Activated naive CD8-positive, alpha-beta T cell treated with anti-CD3 and anti-CD28 coated beads, Interleukin-2, amount 50 U/mL, for 24 hours (primary cell): ENCODE measurements at regions not wholly inside any gene's neighbourhood (a gene's known extent, or its start where the extent isn't known, plus 50 kb on each side); places are given as distances from the start of the nearest gene placed in this dataset.

Source experiments
- ATAC-seq: fragments of 150-1000 bp; cut with Tn5 transposase; one replicate; pipeline ENCODE4 v1.10.0; 2021
- DNase-seq: peaks from one replicate; pipeline ENCODE4 v3.0.0; 2021
- H3K27ac Mint-ChIP-seq: one replicate; pipeline ENCODE4 v1.8.0; 2021; ENCODE audit warnings: mild to moderate bottlenecking, mixed read lengths
- H3K27me3 Mint-ChIP-seq: one replicate; pipeline ENCODE4 v1.8.0; 2021; ENCODE audit warnings: mixed read lengths
- H3K36me3 Mint-ChIP-seq: one replicate; pipeline ENCODE4 v1.8.0; 2021; ENCODE audit warnings: low read depth, mixed read lengths
- H3K4me1 Mint-ChIP-seq: one replicate; pipeline ENCODE4 v1.8.0; 2021; ENCODE audit warnings: mixed read lengths
- H3K4me3 Mint-ChIP-seq: one replicate; pipeline ENCODE4 v1.8.0; 2021; ENCODE audit warnings: mild to moderate bottlenecking, moderate library complexity, mixed read lengths
- H3K9me3 Mint-ChIP-seq: one replicate; pipeline ENCODE4 v1.8.0; 2021; ENCODE audit warnings: mixed read lengths

- DNase-seq = no peak
- H3K36me3 Mint-ChIP-seq = no peaks in the 10 kb centered on the region
- H3K4me1 Mint-ChIP-seq = no peaks in the 10 kb centered on the region
- ATAC-seq = no peak
- no peaks in the 10 kb centered on the region for H3K27me3 Mint-ChIP-seq
- no peak overlapping the region for H3K27ac Mint-ChIP-seq
- H3K9me3 Mint-ChIP-seq = peaks cover 9% of the 10 kb centered on the region
- H3K4me3 Mint-ChIP-seq = no peak overlapping the region
Observed at GRCh38 chr6:103895136-103895535, 964.6 kb downstream of the HACE1 start.

DNA sequence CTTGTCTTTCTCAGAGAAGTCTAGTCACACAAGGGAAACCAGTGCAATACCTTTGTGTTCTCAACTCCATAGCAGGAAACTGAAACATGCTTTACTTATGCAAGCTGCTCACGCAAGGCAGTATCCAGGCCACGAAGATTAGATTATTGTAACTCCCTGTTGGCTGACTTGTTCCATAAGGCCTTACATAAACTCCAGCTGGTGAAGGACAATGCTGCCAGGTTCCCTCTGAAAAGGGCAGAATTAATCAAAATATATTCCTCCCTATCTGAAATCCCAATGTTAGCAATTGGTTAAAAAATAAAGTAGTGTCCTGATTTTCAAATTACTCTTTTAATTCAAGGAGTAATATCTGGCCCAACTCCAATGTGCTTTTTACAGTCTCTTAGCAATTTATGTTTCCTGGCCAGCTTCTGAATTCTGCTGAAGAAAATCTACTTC, 966.6 kb downstream of the HACE1 start:
- ATAC-seq (no peak), DNase-seq (no peak)
- Mint-ChIP-seq H3K27me3 (no peaks in the 10 kb centered on the region), H3K27ac (no peak overlapping the region), H3K4me3 (no peak overlapping the region), H3K9me3 (peaks cover 12% of the 10 kb centered on the region), H3K4me1 (no peaks in the 10 kb centered on the region), H3K36me3 (no peaks in the 10 kb centered on the region)

DNA sequence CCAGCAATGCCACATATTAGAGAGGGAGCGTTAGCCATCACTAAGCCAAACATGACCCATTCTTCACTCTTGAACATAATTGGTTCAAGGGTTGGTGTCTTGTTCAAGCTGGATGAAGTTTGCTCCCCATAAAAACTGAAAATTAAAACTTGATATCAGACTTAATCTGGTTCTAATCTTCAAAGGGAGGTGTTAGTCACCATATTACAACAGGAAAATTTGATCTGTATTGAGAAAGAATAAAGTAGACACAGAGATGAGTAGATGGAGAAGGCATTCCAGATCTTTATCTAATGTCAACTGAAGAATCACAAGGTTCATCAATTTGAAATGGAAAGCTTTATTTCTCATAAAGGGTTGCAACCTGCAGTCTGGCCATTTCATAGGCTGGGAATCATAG, 972.8 kb downstream of the HACE1 start:
- ATAC-seq (no peak), DNase-seq (no peak)
- no peaks in the 10 kb centered on the region for H3K36me3 Mint-ChIP-seq
- peaks cover 3% of the 10 kb centered on the region for H3K9me3 Mint-ChIP-seq
- H3K27me3 Mint-ChIP-seq = no peaks in the 10 kb centered on the region
- no peak overlapping the region for H3K27ac Mint-ChIP-seq
- H3K4me3 Mint-ChIP-seq = no peak overlapping the region
- H3K4me1 Mint-ChIP-seq = no peaks in the 10 kb centered on the region

DNA sequence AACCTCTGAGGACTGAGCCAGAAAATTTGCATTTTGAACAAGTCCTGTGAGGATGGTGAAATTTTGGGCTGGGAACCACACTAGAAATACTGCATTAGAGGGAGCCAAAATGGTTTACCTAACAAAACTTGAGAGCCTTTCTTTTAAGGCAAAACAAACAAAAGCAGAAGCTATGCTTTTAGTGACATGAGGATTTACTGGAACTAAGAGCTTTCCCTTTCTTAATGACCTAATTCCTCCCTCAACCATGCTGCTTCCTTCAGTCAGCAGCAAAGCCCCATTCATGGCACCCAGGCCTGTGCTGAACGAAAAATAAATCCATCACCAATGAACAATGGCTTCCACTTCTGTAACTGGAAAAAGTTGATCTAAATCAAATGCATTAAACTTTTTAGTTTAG, 974.3 kb downstream of the HACE1 start:
- H3K27ac Mint-ChIP-seq = no peak overlapping the region

GRCh38 chr6:103879800-103880199, 979.9 kb downstream of the HACE1 start:
- ATAC-seq = no peak

More for the DNA sequence above, 974.3 kb downstream of the HACE1 start:
- Mint-ChIP-seq H3K27me3 (no peaks in the 10 kb centered on the region), H3K4me1 (no peaks in the 10 kb centered on the region), H3K4me3 (no peak overlapping the region), H3K9me3 (peaks cover 8% of the 10 kb centered on the region), H3K36me3 (no peaks in the 10 kb centered on the region)
- no peak for ATAC-seq
- no peak for DNase-seq

GRCh38 chr6:103875221-103875620, 984.5 kb downstream of the HACE1 start:
- Mint-ChIP-seq H3K9me3 (no peaks in the 10 kb centered on the region), H3K27ac (no peak overlapping the region), H3K27me3 (no peaks in the 10 kb centered on the region), H3K4me3 (no peak overlapping the region), H3K4me1 (no peaks in the 10 kb centered on the region), H3K36me3 (no peaks in the 10 kb centered on the region)
- no peak for DNase-seq
- ATAC-seq = no peak

More at GRCh38 chr6:103879800-103880199, 979.9 kb downstream of the HACE1 start:
- Mint-ChIP-seq H3K4me3 (no peak overlapping the region), H3K9me3 (peaks cover 4% of the 10 kb centered on the region), H3K27me3 (no peaks in the 10 kb centered on the region), H3K27ac (no peak overlapping the region), H3K4me1 (no peaks in the 10 kb centered on the region), H3K36me3 (no peaks in the 10 kb centered on the region)
- no peak for DNase-seq

- no peak overlapping the region for H3K27ac Mint-ChIP-seq
- ATAC-seq (no peak), DNase-seq (no peak)
- no peak overlapping the region for H3K4me3 Mint-ChIP-seq
- no peaks in the 10 kb centered on the region for H3K9me3 Mint-ChIP-seq
- H3K27me3 Mint-ChIP-seq = no peaks in the 10 kb centered on the region
- H3K4me1 Mint-ChIP-seq = no peaks in the 10 kb centered on the region
- H3K36me3 Mint-ChIP-seq = no peaks in the 10 kb centered on the region
Observed at GRCh38 chr6:103874575-103874974, 985.1 kb downstream of the HACE1 start.

DNA sequence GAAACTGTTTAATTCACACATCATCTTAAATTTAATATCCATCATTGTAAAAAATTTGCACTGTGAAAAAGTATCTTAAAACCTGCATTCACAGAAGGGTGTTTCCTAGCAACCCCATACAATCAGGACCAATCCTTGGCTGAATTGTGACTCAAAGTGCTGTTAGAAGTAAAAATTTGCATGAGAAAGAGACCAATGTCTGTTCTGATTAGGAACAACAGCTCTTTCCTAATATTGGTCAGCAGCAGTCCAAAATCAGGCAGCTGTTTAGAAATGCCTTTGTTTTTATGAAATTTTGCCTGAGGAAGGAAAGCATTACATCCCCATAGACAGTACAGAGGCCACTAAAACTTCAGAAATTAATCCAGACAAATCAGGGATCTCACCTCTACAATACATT, 987.0 kb downstream of the HACE1 start:
- no peak for ATAC-seq
- H3K9me3 Mint-ChIP-seq = peaks cover 6% of the 10 kb centered on the region
- no peak overlapping the region for H3K27ac Mint-ChIP-seq
- no peaks in the 10 kb centered on the region for H3K27me3 Mint-ChIP-seq
- no peak overlapping the region for H3K4me3 Mint-ChIP-seq
- no peaks in the 10 kb centered on the region for H3K36me3 Mint-ChIP-seq
- no peaks in the 10 kb centered on the region for H3K4me1 Mint-ChIP-seq
- DNase-seq = no peak

GRCh38 chr6:103872233-103872632, 987.5 kb downstream of the HACE1 start:
- H3K9me3 Mint-ChIP-seq = peaks cover 7% of the 10 kb centered on the region
- no peak overlapping the region for H3K4me3 Mint-ChIP-seq
- ATAC-seq = no peak
- no peak for DNase-seq
- H3K4me1 Mint-ChIP-seq = no peaks in the 10 kb centered on the region
- no peak overlapping the region for H3K27ac Mint-ChIP-seq
- H3K36me3 Mint-ChIP-seq = no peaks in the 10 kb centered on the region
- H3K27me3 Mint-ChIP-seq = no peaks in the 10 kb centered on the region

DNA sequence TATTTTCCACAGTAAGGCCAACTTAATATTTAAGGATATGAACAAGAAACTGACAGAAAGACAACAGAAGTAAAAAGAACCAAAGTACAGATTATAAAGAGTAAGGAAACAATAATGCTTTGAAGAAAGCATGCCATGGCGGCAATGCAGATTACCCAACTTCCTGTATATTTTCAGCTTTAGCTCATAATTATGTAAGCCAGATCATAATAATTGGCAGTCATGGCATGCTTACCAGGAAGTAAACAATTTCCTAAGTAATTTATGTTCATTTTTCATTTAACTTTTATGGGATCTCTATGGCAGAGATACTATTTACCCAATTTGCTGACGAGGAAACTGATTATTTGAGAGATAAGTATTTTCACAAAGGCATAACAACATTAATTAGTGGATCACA, 988.7 kb downstream of the HACE1 start:
- H3K4me3 Mint-ChIP-seq = no peak overlapping the region
- no peaks in the 10 kb centered on the region for H3K36me3 Mint-ChIP-seq
- DNase-seq (no peak), ATAC-seq (no peak)
- H3K27ac Mint-ChIP-seq = no peak overlapping the region
- H3K4me1 Mint-ChIP-seq = no peaks in the 10 kb centered on the region
- peaks cover 7% of the 10 kb centered on the region for H3K9me3 Mint-ChIP-seq
- no peaks in the 10 kb centered on the region for H3K27me3 Mint-ChIP-seq

DNA sequence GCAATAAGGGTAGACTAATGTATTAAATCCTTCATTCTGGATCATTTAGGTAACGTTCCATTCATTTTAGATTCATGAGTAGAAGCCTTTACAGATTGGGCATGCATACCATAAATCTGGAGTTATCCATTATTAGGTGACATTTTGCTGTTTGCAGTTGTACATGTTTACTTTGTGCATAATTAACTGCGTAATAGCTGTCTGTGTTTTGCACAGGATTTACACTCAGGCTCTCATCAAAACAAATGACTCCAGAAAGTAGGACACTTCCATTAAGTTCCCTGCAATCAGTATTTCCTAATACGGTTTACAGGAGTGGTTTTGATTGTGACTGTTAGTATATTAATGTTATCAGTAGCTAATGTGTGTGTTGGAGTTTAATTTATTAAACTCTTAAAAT, 997.4 kb downstream of the HACE1 start:
- no peak overlapping the region for H3K4me3 Mint-ChIP-seq
- no peaks in the 10 kb centered on the region for H3K36me3 Mint-ChIP-seq
- H3K27me3 Mint-ChIP-seq = no peaks in the 10 kb centered on the region
- ATAC-seq (no peak), DNase-seq (no peak)
- H3K27ac Mint-ChIP-seq = no peak overlapping the region
- no peaks in the 10 kb centered on the region for H3K4me1 Mint-ChIP-seq
- H3K9me3 Mint-ChIP-seq = no peaks in the 10 kb centered on the region

DNA sequence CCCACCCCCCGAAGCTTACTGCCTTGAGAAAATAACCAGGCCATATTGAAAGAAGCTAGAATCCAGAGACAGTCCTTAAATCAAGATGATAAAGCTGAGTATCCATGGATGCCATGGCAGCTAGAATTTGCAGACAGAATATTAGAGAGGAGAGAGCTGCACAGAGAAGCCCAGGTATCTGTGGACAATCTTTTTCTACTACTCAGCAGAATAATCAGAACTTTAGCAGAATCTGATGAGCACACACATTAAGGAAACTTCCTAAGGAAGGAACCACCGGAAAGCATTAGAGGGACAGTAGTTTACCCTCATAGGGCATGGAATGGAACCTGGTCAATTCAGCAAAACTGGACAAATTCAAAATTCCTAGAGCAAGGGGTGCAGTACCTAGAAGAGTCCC, 1001.7 kb downstream of the HACE1 start:
- Mint-ChIP-seq H3K9me3 (no peaks in the 10 kb centered on the region), H3K4me3 (no peak overlapping the region), H3K36me3 (no peaks in the 10 kb centered on the region), H3K27ac (no peak overlapping the region), H3K27me3 (no peaks in the 10 kb centered on the region), H3K4me1 (no peaks in the 10 kb centered on the region)
- no peak for DNase-seq
- no peak for ATAC-seq

- H3K27me3 Mint-ChIP-seq = no peaks in the 10 kb centered on the region
- no peak for DNase-seq
- no peak for ATAC-seq
- H3K9me3 Mint-ChIP-seq = no peaks in the 10 kb centered on the region
- H3K27ac Mint-ChIP-seq = no peak overlapping the region
- H3K36me3 Mint-ChIP-seq = no peaks in the 10 kb centered on the region
- H3K4me1 Mint-ChIP-seq = no peaks in the 10 kb centered on the region
- H3K4me3 Mint-ChIP-seq = no peak overlapping the region
Observed at GRCh38 chr6:103855750-103856149, 1004.0 kb downstream of the HACE1 start.

DNA sequence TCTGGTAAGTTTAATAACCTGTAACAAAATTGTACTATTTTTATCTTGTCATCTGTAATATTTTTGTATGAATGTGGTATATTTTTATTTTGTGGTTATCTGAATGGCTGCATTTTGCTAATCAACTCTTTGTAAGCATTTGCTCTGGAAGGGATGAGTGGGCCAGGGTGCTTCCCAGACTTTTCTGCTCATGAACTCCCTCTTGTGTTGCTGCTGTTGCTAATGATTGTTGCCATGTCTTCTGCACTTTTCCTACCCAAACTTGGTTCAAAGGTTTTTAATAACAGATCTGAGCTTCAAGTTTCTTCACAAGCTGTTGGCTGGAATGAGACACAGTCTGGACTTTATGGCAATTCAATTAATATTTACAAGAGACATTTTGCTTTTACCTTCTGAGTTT, 1005.7 kb downstream of the HACE1 start:
- Mint-ChIP-seq H3K4me3 (no peak overlapping the region), H3K36me3 (no peaks in the 10 kb centered on the region), H3K27me3 (no peaks in the 10 kb centered on the region), H3K9me3 (no peaks in the 10 kb centered on the region), H3K4me1 (no peaks in the 10 kb centered on the region), H3K27ac (no peak overlapping the region)
- no peak for DNase-seq
- no peak for ATAC-seq

DNA sequence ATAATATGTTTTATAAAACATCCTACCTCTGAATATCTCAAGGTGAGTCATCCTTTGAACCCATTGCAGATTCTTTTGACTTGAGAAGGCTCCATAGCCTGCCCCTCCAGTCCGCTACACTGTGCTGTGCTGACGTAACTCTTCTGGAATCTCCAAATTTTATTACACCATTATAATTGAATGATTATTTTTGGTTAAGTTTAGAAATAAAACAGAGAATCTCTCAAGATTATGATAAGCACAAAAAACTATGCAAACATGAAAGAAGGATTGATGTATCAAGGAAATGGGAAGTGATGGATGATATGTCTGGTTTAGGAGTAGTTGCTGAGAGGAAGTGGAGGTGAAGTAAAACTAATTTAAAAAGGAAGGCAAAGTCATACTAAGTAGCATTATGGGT, 1021.3 kb downstream of the HACE1 start:
- H3K9me3 Mint-ChIP-seq = peaks cover 4% of the 10 kb centered on the region
- H3K27ac Mint-ChIP-seq = no peak overlapping the region
- DNase-seq = no peak
- no peaks in the 10 kb centered on the region for H3K36me3 Mint-ChIP-seq
- H3K27me3 Mint-ChIP-seq = no peaks in the 10 kb centered on the region
- ATAC-seq = no peak
- H3K4me1 Mint-ChIP-seq = no peaks in the 10 kb centered on the region
- no peak overlapping the region for H3K4me3 Mint-ChIP-seq

GRCh38 chr6:103826209-103826608, 1033.5 kb downstream of the HACE1 start:
- no peaks in the 10 kb centered on the region for H3K27me3 Mint-ChIP-seq
- H3K4me1 Mint-ChIP-seq = no peaks in the 10 kb centered on the region
- H3K36me3 Mint-ChIP-seq = no peaks in the 10 kb centered on the region

More at GRCh38 chr6:103826209-103826608, 1033.5 kb downstream of the HACE1 start:
- no peak for ATAC-seq
- Mint-ChIP-seq H3K27ac (no peak overlapping the region), H3K4me3 (no peak overlapping the region), H3K9me3 (no peaks in the 10 kb centered on the region)
- no peak for DNase-seq
